CD4-positive, alpha-beta T cell treated with Interleukin-15 for 1 hour (primary cell): ENCODE measurements at regions not wholly inside any gene's neighbourhood (a gene's known extent, or its start where the extent isn't known, plus 50 kb on each side); places are given as distances from the start of the nearest gene placed in this dataset.

Experiments
- DNase-seq: peaks from one replicate; pipeline ENCODE4 v3.0.0-alpha.2; 2020

DNA sequence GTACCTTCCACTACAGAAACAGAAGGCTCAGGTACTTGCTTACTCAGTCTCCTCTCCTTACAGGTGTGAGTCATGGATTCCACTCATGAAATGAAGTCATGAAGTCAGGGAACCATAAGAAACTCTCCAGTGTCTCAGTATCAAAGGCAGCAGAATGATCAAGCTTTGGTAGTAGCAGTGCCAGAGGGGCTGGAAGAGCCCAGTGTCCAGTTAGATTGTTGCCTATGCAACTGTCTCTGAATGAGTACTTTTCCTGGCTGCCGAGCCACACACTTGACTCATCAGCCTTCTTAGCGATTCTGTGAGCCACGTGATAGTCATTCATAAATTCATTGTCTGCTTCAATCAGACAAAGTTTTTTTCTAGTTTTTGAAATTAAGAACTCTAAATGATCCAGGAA, 52.2 kb upstream of the DTNBP1 start:
- DNase-seq: no peak

DNA sequence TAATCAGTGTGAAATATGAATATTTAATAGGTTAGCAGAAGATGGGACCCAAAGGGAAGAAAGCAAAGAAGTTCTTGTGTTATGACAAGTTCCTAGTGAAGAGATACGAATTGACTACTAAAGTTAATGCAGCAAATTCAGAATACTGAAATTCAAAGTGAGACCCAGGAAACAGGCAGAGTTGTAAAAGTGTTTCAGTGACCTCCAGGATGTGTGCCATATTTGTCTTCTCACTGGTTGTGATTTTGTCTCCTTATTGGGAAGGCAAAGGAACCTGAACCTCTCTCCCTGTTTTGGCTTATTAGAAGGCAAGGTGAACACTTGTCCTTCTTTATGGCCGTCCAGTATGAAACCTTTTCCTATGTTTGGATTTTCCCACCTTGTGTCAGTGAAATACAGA, 51.8 kb upstream of the DTNBP1 start:
- DNase-seq: no peak

DNA sequence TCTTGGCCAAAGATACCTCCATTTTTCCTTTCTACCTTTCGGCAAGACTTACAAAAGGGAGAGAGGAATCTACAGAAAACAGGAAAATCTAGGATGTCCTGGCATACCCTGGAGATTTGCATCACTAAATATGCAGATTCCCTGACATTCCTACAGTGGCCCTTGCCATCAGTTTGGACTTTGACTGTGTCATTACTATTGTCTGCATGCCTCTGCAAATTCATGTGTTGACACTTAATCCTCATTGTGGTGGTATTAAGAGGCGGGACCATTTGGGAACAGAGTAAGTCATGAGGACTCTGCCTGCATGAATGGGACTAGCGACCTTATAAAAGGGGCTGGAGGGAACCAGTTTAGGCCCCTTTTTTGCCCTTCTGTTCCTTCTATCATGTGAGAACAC, 50.5 kb upstream of the DTNBP1 start:
- DNase-seq: no peak

DNA sequence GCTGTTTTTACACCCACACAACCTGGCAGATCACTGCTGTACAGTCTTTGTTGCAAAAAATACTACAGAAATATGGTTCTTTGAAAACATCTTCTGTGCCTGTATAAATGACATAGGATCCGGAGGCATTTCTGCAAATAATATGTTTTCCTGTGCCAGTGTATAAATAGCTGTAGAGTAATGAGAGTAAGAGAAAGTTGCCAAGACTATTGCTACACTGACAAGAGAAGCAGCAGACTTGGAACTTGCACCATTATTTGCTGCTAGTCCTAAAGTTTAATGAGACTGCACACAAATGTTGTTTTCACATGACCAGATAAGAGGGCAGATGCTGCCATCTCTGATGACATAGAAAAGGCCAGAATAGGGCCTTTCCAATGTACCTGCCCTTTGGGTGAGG, 50.0 kb upstream of the DTNBP1 start:
- no peak for DNase-seq
